Astrocyte (in vitro differentiated cells and primary cell): ENCODE measurements at regions not wholly inside any gene's neighbourhood (a gene's known extent, or its start where the extent isn't known, plus 50 kb on each side); places are given as distances from the start of the nearest gene placed in this dataset.

Experiments
- DNase-seq: peaks from one replicate; pipeline ENCODE4 v3.0.0-alpha.2; 2010; ENCODE audit warnings: low read depth
- FAIRE-seq: peaks from 2 replicates; lab custom pipeline; 2011; peaks lifted over from hg19 to GRCh38; lab: Jason Lieb, UNC
- H2AFZ ChIP-seq: 2 replicates; pipeline ENCODE4 v1.6.0; 2012; ENCODE audit warnings: low read depth, low read length, inconsistent platforms
- H3K27ac ChIP-seq: 2 replicates; pipeline ENCODE4 v1.5.1; 2011; ENCODE audit warnings: low read depth, low read length, inconsistent platforms
- H3K27me3 ChIP-seq: 2 replicates; pipeline ENCODE4 v1.6.0; 2011; ENCODE audit warnings: low read length, inconsistent platforms; ENCODE audit not compliant: insufficient read depth
- H3K36me3 ChIP-seq: 2 replicates; pipeline ENCODE4 v1.5.1; 2011; ENCODE audit warnings: low read length, inconsistent platforms; ENCODE audit not compliant: insufficient read depth
- H3K4me1 ChIP-seq: 2 replicates; pipeline ENCODE4 v1.5.1; 2011; ENCODE audit warnings: low read length, inconsistent platforms; ENCODE audit not compliant: insufficient read depth
- H3K4me2 ChIP-seq: 2 replicates; pipeline ENCODE4 v1.6.0; 2012; ENCODE audit warnings: low read length, inconsistent platforms
- H3K4me3 ChIP-seq: 2 replicates; pipeline ENCODE4 v1.5.1; 2011; ENCODE audit warnings: low read depth, mild to moderate bottlenecking, low read length, inconsistent platforms; ENCODE audit not compliant: insufficient read depth
- H3K79me2 ChIP-seq: 2 replicates; pipeline ENCODE4 v1.6.0; 2012; ENCODE audit warnings: mild to moderate bottlenecking, low read length, inconsistent platforms; ENCODE audit not compliant: insufficient read depth
- H3K9ac ChIP-seq: 2 replicates; pipeline ENCODE4 v1.6.0; 2012; ENCODE audit warnings: mild to moderate bottlenecking, low read length, inconsistent platforms
- H3K9me3 ChIP-seq: 2 replicates; pipeline ENCODE4 v1.5.1; 2012; ENCODE audit warnings: low read depth, mild to moderate bottlenecking, low read length, inconsistent platforms; ENCODE audit not compliant: insufficient read depth
- H4K20me1 ChIP-seq: 2 replicates; pipeline ENCODE4 v1.6.0; 2012; ENCODE audit warnings: low read length, inconsistent platforms; ENCODE audit not compliant: insufficient read depth
- H3K27ac Mint-ChIP-seq: one replicate; pipeline ENCODE4 v1.8.0; 2021; ENCODE audit warnings: mild to moderate bottlenecking, mixed read lengths; ENCODE audit not compliant: unreplicated experiment
- H3K27me3 Mint-ChIP-seq: one replicate; pipeline ENCODE4 v1.8.0; 2021; ENCODE audit warnings: low read depth, mixed read lengths; ENCODE audit not compliant: unreplicated experiment
- H3K36me3 Mint-ChIP-seq: one replicate; pipeline ENCODE4 v1.8.0; 2021; ENCODE audit warnings: low read depth, mixed read lengths; ENCODE audit not compliant: unreplicated experiment
- H3K4me1 Mint-ChIP-seq: one replicate; pipeline ENCODE4 v1.8.0; 2021; ENCODE audit warnings: low read depth, mixed read lengths; ENCODE audit not compliant: unreplicated experiment
- H3K4me3 Mint-ChIP-seq: one replicate; pipeline ENCODE4 v1.8.0; 2021; ENCODE audit warnings: mild to moderate bottlenecking, moderate library complexity, mixed read lengths; ENCODE audit not compliant: unreplicated experiment
- H3K9me3 Mint-ChIP-seq: one replicate; pipeline ENCODE4 v1.8.0; 2021; ENCODE audit warnings: mild to moderate bottlenecking, mixed read lengths; ENCODE audit not compliant: unreplicated experiment
- CTCF ChIP-seq: IDR thresholded peaks from 2 replicates; pipeline ENCODE4 v1.5.1; 2011; ENCODE audit warnings: low read depth, mild to moderate bottlenecking, inconsistent platforms, low read length, moderate library complexity; ENCODE audit not compliant: insufficient read depth
- EZH2 ChIP-seq: IDR thresholded peaks from 2 replicates; pipeline ENCODE4 v1.6.1; 2012; ENCODE audit warnings: mild to moderate bottlenecking, low read length, inconsistent platforms; ENCODE audit not compliant: insufficient read depth

GRCh38 chr10:128254476-128254875, 128.3 kb upstream of the MKI67 start:
- H3K27me3 ChIP-seq: no peaks in the 10 kb centered on the region
- H3K9me3 Mint-ChIP-seq: no peaks in the 10 kb centered on the region
- no peak overlapping the region for H3K4me3 Mint-ChIP-seq

GRCh38 chr10:128257428-128257827, 131.2 kb upstream of the MKI67 start:
- no peak for FAIRE-seq
- peaks cover 8% of the 10 kb centered on the region for H3K27me3 Mint-ChIP-seq
- H3K9me3 ChIP-seq: no peaks in the 10 kb centered on the region
- DNase-seq: no peak
- H3K36me3 ChIP-seq: no peaks in the 10 kb centered on the region
- H3K36me3 Mint-ChIP-seq: no peaks in the 10 kb centered on the region
- H3K79me2 ChIP-seq: no peaks in the 10 kb centered on the region
- TF ChIP-seq CTCF: no peak
- no peak for TF ChIP-seq EZH2
- H3K27me3 ChIP-seq: no peaks in the 10 kb centered on the region
- H3K9me3 Mint-ChIP-seq: no peaks in the 10 kb centered on the region
- H2AFZ ChIP-seq: no peak overlapping the region
- no peak overlapping the region for H3K4me3 ChIP-seq
- H3K4me1 Mint-ChIP-seq: no peaks in the 10 kb centered on the region
- no peak overlapping the region for H3K27ac Mint-ChIP-seq
- H3K4me3 Mint-ChIP-seq: no peak overlapping the region
- H3K4me2 ChIP-seq: no peak overlapping the region
- no peak overlapping the region for H3K27ac ChIP-seq
- no peaks in the 10 kb centered on the region for H4K20me1 ChIP-seq
- H3K4me1 ChIP-seq: no peaks in the 10 kb centered on the region
- no peak overlapping the region for H3K9ac ChIP-seq

More at GRCh38 chr10:128254476-128254875, 128.3 kb upstream of the MKI67 start:
- Histone ChIP-seq H3K79me2 (no peaks in the 10 kb centered on the region), H3K9ac (no peak overlapping the region), H3K4me2 (no peak overlapping the region), H3K9me3 (no peaks in the 10 kb centered on the region), H3K27ac (no peak overlapping the region), H3K4me3 (no peak overlapping the region), H4K20me1 (no peaks in the 10 kb centered on the region), H2AFZ (no peak overlapping the region), H3K36me3 (no peaks in the 10 kb centered on the region), H3K4me1 (no peaks in the 10 kb centered on the region)
- TF ChIP-seq EZH2 (no peak), CTCF (no peak)
- no peak for FAIRE-seq
- Mint-ChIP-seq H3K36me3 (no peaks in the 10 kb centered on the region), H3K4me1 (no peaks in the 10 kb centered on the region), H3K27ac (no peak overlapping the region), H3K27me3 (peaks cover 5% of the 10 kb centered on the region)
- no peak for DNase-seq

DNA sequence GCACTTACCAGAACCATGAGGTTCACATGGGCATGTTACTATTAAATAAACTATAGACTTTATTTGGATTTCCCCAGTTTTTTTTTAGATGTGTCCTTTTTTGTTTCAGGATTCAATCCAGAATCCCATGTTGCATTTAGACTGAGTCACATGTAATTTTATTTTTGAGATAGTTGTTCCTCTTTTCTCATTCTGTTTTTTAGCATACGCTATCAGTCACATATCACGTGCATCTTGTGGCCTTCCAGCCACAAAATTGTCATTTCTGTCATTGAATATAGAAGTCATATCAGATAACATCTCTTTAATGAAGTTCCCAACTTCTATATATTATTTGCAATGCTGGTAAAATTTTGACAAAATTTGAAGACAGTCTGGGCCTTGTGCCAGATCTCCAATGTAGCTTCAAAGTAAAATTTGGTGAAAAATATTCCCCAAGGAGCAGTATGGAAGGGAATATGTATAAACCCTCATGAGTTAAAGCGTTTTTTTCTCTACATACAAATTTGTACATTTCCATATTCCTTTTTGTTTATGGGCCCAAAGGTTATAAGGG, 132.3 kb upstream of the MKI67 start:
- no peaks in the 10 kb centered on the region for H3K27me3 ChIP-seq
- H3K36me3 ChIP-seq: no peaks in the 10 kb centered on the region
- no peak overlapping the region for H2AFZ ChIP-seq
- no peak overlapping the region for H3K9ac ChIP-seq
- Mint-ChIP-seq H3K4me1 (no peaks in the 10 kb centered on the region), H3K36me3 (no peaks in the 10 kb centered on the region), H3K9me3 (no peaks in the 10 kb centered on the region), H3K27me3 (peaks cover 13% of the 10 kb centered on the region), H3K27ac (no peak overlapping the region), H3K4me3 (no peak overlapping the region)
- H3K79me2 ChIP-seq: no peaks in the 10 kb centered on the region
- H3K27ac ChIP-seq: no peak overlapping the region
- no peak overlapping the region for H3K4me2 ChIP-seq
- TF ChIP-seq EZH2 (no peak), CTCF (no peak)
- DNase-seq (no peak), FAIRE-seq (no peak)
- no peaks in the 10 kb centered on the region for H4K20me1 ChIP-seq
- no peak overlapping the region for H3K4me3 ChIP-seq
- H3K4me1 ChIP-seq: no peaks in the 10 kb centered on the region
- H3K9me3 ChIP-seq: no peaks in the 10 kb centered on the region
